ENCODE measurements at regions not wholly inside any gene's neighbourhood (a gene's known extent, or its start where the extent isn't known, plus 50 kb on each side); places are given as distances from the start of the nearest gene placed in this dataset.

DNA sequence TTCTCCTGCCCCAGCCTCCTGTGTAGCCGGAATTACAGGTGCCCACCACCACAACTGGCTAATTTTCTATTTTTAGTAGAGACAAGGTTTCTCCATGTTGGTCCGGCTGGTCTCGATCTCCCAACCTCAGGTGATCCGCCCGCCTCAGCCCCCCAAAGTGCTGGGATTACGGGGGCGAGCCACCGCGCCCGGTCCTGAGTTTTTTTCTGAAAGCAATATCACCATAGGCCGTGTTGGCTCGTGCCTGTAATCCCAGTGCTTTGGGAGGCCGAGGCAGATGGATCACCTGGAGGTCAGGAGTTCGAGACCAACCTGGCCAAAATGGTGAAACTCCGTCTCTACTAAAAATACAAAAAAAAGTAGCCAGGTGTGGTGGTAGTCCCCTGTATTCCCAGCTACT is 136.3 kb upstream of the TECRL start:
- Mint-ChIP-seq H3K36me3 (ENCODE audit: insufficient read depth) (no peaks in the 10 kb centered on the region), H3K4me1 (ENCODE audit: low read depth) (no peaks in the 10 kb centered on the region), H3K9me3 (no peaks in the 10 kb centered on the region), H3K27me3 (ENCODE audit: low read depth) (no peaks in the 10 kb centered on the region), H3K4me3 (no peak overlapping the region)
- no peak for DNase-seq
- ATAC-seq: no peak

DNA sequence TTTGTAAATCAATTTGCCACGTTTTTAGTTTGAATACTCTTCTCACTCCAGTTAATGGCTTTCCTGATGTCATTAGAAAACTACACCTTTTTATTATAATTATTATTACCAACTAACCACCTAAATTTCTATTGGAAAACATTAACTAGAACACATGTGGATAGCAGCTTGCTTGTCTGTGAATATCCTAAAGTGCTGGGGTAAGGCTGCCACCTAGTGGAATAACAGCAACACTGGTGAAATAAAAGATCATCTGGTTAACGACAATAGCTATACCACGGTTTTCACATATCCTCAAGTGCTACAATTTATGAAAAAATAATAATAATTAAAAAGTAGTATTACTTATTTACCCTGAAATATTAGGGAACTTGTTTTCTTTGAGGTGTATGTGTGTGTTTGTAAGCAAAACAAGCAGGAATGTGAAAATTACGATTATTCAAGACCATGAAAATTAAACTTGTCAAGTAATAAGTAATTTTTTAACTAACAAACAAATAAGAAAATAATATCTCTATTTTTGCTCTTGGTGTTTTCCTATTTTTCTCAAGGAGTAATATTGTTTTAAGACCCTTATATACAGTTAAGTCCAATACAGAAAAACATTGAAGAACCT is 130.1 kb upstream of the TECRL start:
- no peaks in the 10 kb centered on the region for H3K36me3 Mint-ChIP-seq (ENCODE audit: insufficient read depth)
- H3K4me1 Mint-ChIP-seq (ENCODE audit: low read depth): no peaks in the 10 kb centered on the region
- DNase-seq (no peak), ATAC-seq (no peak)
- H3K27me3 Mint-ChIP-seq (ENCODE audit: low read depth): no peaks in the 10 kb centered on the region
- H3K9me3 Mint-ChIP-seq: no peaks in the 10 kb centered on the region
- no peak overlapping the region for H3K4me3 Mint-ChIP-seq

GRCh38 chr4:64538219-64538618 is 129.0 kb upstream of the TECRL start:
- ATAC-seq (no peak), DNase-seq (no peak)
- Mint-ChIP-seq H3K27me3 (ENCODE audit: low read depth) (no peaks in the 10 kb centered on the region), H3K4me1 (ENCODE audit: low read depth) (no peaks in the 10 kb centered on the region), H3K4me3 (no peak overlapping the region), H3K36me3 (ENCODE audit: insufficient read depth) (no peaks in the 10 kb centered on the region), H3K9me3 (no peaks in the 10 kb centered on the region)

DNA sequence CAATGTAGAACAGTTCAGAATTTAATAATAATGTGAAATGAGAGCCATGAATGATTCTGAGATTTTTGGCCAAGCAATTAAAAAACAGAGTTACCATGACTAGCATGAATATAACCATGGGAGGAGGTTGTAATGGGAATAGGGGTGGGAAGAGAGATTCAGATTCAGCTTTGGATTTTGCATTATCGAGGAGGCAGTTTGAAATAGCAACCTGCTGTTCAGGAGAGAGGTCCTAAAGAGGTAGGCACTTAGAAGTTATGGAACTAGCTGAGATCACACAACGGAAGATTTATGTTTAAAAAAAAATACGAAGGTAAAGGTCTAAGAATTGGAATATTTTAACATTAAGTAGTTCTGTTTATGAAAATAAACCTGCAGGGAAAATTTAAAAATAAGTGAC is 124.4 kb upstream of the TECRL start:
- ATAC-seq (no peak), DNase-seq (no peak)
- Mint-ChIP-seq H3K4me3 (no peak overlapping the region), H3K36me3 (ENCODE audit: insufficient read depth) (no peaks in the 10 kb centered on the region), H3K27me3 (ENCODE audit: low read depth) (no peaks in the 10 kb centered on the region), H3K4me1 (ENCODE audit: low read depth) (no peaks in the 10 kb centered on the region), H3K9me3 (no peaks in the 10 kb centered on the region)

DNA sequence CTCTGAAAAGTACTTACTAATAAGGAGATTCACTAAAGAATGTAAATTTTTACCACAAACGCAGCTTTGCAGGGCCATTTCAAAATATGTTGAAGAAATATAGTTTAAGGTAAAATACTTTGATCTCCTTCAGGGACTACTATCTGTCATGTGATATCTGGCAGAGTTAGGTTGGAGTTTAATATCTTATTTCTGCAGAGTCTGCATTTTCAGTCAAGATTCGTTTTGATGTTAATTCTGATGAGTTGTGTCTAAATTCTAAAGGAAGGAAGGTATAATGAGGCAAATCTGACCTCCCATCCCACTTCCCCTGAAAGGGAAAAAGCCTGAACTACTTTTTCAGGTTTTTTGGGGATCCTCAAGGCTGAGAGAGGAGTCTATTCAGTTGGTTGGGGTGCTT is 123.9 kb upstream of the TECRL start:
- Mint-ChIP-seq H3K36me3 (ENCODE audit: insufficient read depth) (no peaks in the 10 kb centered on the region), H3K9me3 (no peaks in the 10 kb centered on the region), H3K4me1 (ENCODE audit: low read depth) (no peaks in the 10 kb centered on the region), H3K27me3 (ENCODE audit: low read depth) (no peaks in the 10 kb centered on the region), H3K4me3 (no peak overlapping the region)
- DNase-seq: no peak
- no peak for ATAC-seq

GRCh38 chr4:64520421-64520820 is 111.2 kb upstream of the TECRL start:
- Mint-ChIP-seq H3K36me3 (ENCODE audit: insufficient read depth) (no peaks in the 10 kb centered on the region), H3K9me3 (peaks cover 4% of the 10 kb centered on the region), H3K4me1 (ENCODE audit: low read depth) (no peaks in the 10 kb centered on the region), H3K27me3 (ENCODE audit: low read depth) (no peaks in the 10 kb centered on the region), H3K4me3 (no peak overlapping the region)
- DNase-seq (no peak), ATAC-seq (no peak)

GRCh38 chr4:64518600-64518999 is 109.3 kb upstream of the TECRL start:
- Mint-ChIP-seq H3K36me3 (ENCODE audit: insufficient read depth) (no peaks in the 10 kb centered on the region), H3K4me1 (ENCODE audit: low read depth) (no peaks in the 10 kb centered on the region), H3K4me3 (no peak overlapping the region), H3K27me3 (ENCODE audit: low read depth) (no peaks in the 10 kb centered on the region), H3K9me3 (peaks cover 4% of the 10 kb centered on the region)
- ATAC-seq: no peak
- no peak for DNase-seq

GRCh38 chr4:64516176-64516575 is 106.9 kb upstream of the TECRL start:
- Mint-ChIP-seq H3K4me1 (ENCODE audit: low read depth) (no peaks in the 10 kb centered on the region), H3K9me3 (peaks cover 2% of the 10 kb centered on the region), H3K4me3 (no peak overlapping the region), H3K27me3 (ENCODE audit: low read depth) (no peaks in the 10 kb centered on the region), H3K36me3 (ENCODE audit: insufficient read depth) (no peaks in the 10 kb centered on the region)
- DNase-seq (no peak), ATAC-seq (no peak)

GRCh38 chr4:64508089-64508488 is 98.8 kb upstream of the TECRL start:
- Mint-ChIP-seq H3K27me3 (ENCODE audit: low read depth) (no peaks in the 10 kb centered on the region), H3K9me3 (peaks cover 25% of the 10 kb centered on the region), H3K4me3 (no peak overlapping the region), H3K4me1 (ENCODE audit: low read depth) (no peaks in the 10 kb centered on the region), H3K36me3 (ENCODE audit: insufficient read depth) (no peaks in the 10 kb centered on the region)
- DNase-seq (no peak), ATAC-seq (no peak)

DNA sequence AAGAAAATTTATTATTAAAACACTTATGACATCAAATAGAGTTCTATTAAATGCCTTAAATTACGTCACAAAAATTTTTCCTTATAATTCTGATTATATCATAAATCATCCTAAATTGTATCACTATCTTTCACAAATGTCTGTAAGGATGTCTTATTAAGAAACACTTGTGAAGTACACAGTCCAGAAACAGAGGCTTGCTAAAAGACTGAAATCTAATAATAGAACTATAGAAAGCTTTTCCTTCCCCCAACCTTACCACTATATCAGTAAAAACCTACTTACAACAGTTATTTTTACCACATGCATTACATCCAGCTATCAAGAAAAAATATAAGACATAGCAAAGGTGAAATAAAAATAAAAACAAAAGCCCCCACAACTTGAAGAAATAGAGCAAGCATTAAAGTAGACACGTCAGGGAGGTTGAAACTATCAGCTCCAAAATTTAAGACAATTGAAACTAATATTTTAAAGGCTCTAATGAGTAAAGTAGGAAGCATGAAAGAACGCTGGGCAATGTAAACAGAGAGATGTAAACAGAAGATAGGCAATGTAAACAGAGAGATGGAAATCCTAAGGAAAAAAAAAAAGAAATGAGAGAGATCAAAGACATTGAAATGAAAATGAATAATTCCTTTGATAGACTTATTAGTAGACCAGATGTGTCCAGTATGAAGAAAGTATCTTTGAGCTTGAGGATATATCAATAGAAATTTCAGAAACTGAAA is 94.9 kb upstream of the TECRL start:
- Mint-ChIP-seq H3K27me3 (ENCODE audit: low read depth) (no peaks in the 10 kb centered on the region), H3K36me3 (ENCODE audit: insufficient read depth) (no peaks in the 10 kb centered on the region), H3K9me3 (peaks cover 16% of the 10 kb centered on the region), H3K4me1 (ENCODE audit: low read depth) (no peaks in the 10 kb centered on the region), H3K4me3 (no peak overlapping the region)
- DNase-seq: no peak
- no peak for ATAC-seq

DNA sequence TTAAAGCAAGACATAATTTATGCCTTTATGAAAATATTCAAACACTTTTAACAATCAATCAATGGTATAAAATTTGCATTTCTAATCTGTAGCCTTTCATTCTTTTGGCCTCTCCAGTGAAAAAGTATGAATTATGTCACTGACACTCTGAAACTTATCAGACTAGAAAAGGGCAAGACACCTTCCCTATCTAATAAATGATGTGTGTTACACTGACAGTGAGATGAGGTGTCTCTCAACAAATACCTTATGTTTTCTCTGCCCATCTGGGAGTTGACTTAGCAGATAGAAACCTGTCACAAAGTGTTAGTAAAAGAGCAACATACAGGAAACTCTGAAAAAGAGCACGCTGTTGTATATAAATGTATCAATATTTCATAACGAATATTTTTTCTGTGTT is 94.2 kb upstream of the TECRL start:
- DNase-seq (no peak), ATAC-seq (no peak)
- Mint-ChIP-seq H3K27me3 (ENCODE audit: low read depth) (no peaks in the 10 kb centered on the region), H3K36me3 (ENCODE audit: insufficient read depth) (no peaks in the 10 kb centered on the region), H3K4me3 (no peak overlapping the region), H3K4me1 (ENCODE audit: low read depth) (no peaks in the 10 kb centered on the region), H3K9me3 (peaks cover 16% of the 10 kb centered on the region)

DNA sequence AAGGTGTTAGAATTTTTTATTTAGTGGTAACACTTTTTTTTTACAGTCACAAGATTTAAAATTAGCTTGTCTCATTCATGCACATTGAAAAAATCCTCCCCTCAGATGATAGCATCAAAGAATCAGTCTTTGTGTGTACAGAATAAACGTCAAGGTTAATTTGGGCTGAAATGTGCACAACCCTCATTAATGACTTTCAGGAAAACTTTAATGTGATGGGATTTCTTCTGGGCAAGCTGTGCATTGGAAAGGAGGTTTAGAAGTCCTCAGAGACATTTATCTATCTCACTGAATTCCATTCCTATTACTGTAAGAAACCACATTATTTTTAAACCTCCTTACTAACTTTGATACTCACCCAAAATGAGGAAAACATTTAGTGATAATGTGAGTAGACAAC is 88.2 kb upstream of the TECRL start:
- H3K4me3 Mint-ChIP-seq: no peak overlapping the region
- no peaks in the 10 kb centered on the region for H3K27me3 Mint-ChIP-seq (ENCODE audit: low read depth)
- no peaks in the 10 kb centered on the region for H3K36me3 Mint-ChIP-seq (ENCODE audit: insufficient read depth)
- H3K4me1 Mint-ChIP-seq (ENCODE audit: low read depth): no peaks in the 10 kb centered on the region
- H3K9me3 Mint-ChIP-seq: no peaks in the 10 kb centered on the region
- ATAC-seq (no peak), DNase-seq (no peak)

DNA sequence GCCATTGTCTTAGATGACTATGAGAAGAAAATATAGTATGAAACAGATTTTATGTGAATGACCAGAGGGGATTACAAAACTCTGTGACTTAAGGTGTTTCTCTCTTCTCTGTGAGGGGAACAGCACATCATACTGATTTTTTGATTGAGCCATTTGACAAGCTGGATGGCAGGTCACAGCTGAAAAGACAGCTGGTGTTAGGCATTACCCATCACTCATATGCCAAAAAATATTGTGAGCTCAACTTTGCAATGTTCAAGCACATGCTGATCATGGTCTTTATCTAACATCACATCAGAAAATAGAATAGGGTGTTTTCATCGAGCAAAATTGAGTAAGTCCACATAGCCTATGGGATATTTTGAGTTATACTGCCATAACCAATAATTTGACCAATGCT is 86.7 kb upstream of the TECRL start:
- no peaks in the 10 kb centered on the region for H3K36me3 Mint-ChIP-seq (ENCODE audit: insufficient read depth)
- H3K27me3 Mint-ChIP-seq (ENCODE audit: low read depth): no peaks in the 10 kb centered on the region
- no peaks in the 10 kb centered on the region for H3K4me1 Mint-ChIP-seq (ENCODE audit: low read depth)
- DNase-seq (no peak), ATAC-seq (no peak)
- no peak overlapping the region for H3K4me3 Mint-ChIP-seq
- H3K9me3 Mint-ChIP-seq: no peaks in the 10 kb centered on the region

DNA sequence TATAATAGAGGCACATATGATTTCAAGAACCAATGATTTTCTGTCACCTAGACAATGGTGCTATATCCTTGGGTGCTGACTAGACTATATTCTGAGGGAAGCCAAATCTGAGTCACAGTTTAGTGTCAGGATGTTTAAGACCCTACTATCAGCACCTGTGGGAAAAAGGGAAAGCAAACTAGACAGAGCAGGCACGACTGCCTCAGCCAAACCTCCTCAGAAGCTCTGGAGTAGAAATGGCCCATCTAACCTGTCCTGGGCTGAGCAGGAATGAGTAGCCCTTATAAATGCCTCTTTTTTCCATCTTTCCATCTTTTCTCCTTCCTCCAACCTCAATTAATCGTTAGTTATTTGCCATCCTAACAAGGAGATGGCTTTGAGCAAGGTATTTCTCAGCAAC is 80.4 kb upstream of the TECRL start:
- Mint-ChIP-seq H3K4me1 (ENCODE audit: low read depth) (no peaks in the 10 kb centered on the region), H3K27me3 (ENCODE audit: low read depth) (no peaks in the 10 kb centered on the region), H3K9me3 (no peaks in the 10 kb centered on the region), H3K4me3 (no peak overlapping the region), H3K36me3 (ENCODE audit: insufficient read depth) (no peaks in the 10 kb centered on the region)
- DNase-seq: no peak
- no peak for ATAC-seq

GRCh38 chr4:64479338-64479737 is 70.1 kb upstream of the TECRL start:
- Mint-ChIP-seq H3K36me3 (ENCODE audit: insufficient read depth) (no peaks in the 10 kb centered on the region), H3K4me1 (ENCODE audit: low read depth) (no peaks in the 10 kb centered on the region), H3K9me3 (peaks cover 10% of the 10 kb centered on the region), H3K4me3 (no peak overlapping the region), H3K27me3 (ENCODE audit: low read depth) (no peaks in the 10 kb centered on the region)
- DNase-seq: no peak
- no peak for ATAC-seq

Data from activated T-cell treated with anti-CD3 and anti-CD28 coated beads, Interleukin-2, amount 50 U/mL, for 4 hours (primary cell).